PFSK-1 (cell line): ENCODE measurements at regions not wholly inside any gene's neighbourhood (a gene's known extent, or its start where the extent isn't known, plus 50 kb on each side); places are given as distances from the start of the nearest gene placed in this dataset.

Experiments used
- FOXP2 ChIP-seq: optimal IDR thresholded peaks from 2 replicates; pipeline ENCODE3; 2011; ENCODE audit warnings: borderline replicate concordance, control low read depth, inconsistent platforms; ENCODE audit not compliant: insufficient read depth; ENCODE audit errors: extremely low read length, extremely low read depth
- POLR2AphosphoS5 ChIP-seq: IDR thresholded peaks from 2 replicates; pipeline ENCODE4 v1.6.1; 2012; ENCODE audit warnings: low read depth, mild to moderate bottlenecking, control low read depth, low read length, moderate library complexity
- SIN3A ChIP-seq: IDR thresholded peaks from 2 replicates; pipeline ENCODE4 v1.6.1; 2012; ENCODE audit warnings: mild to moderate bottlenecking, low read length, moderate library complexity, borderline replicate concordance; ENCODE audit not compliant: insufficient read depth
- TAF1 ChIP-seq: IDR thresholded peaks from 2 replicates; pipeline ENCODE4 v1.6.1; 2012; ENCODE audit warnings: low read length, control low read depth, borderline replicate concordance; ENCODE audit not compliant: insufficient read depth
- TF ChIP-seq, protein P1 (sequence below), 2 experiments: IDR thresholded peaks; 2 replicates each; pipeline versions ENCODE4 v1.6.1 to v1.8.0; 2011 to 2012; ENCODE audit warnings: low read depth in 2 of 2, low read length in 2 of 2, control low read depth in 1 of 2, inconsistent platforms in 1 of 2, mild to moderate bottlenecking in 1 of 2, moderate library complexity in 1 of 2; ENCODE audit not compliant: insufficient read depth in 1 of 2

DNA sequence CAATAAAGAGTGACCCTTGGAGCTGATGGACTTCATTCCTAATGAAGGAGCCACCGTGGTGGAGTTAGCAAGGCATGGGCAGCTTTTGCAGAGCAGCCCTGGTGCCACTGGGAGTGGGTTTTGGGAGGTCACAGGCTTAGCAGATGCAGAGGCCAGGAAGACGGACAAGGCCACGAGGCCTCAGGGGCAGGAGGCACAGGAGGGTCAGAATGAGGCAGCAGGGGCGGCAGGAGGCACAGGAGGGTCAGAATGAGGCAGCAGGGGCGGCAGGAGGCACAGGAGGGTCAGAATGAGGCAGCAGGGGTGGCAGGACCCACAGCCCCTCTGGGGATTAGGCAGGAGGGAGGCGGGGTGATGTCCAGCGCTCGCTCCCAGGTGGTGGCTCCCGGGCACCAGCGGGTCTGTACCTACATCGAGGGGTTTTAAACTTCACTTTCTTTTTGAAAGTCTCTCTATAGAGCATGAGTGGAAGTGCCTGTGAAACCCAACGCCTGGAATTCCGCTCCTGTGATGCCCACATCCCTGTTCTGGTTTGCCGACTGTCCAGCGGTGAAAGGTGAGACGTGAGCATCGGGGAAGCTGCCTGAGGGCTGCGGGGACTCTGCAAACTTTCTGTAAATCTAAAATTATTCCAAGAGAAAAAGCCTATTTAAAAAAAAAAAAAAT lies 521.6 kb downstream of the BRD1 start:
- TF ChIP-seq SIN3A (no peak), FOXP2 (no peak), POLR2AphosphoS5 (no peak), TAF1 (no peak)

DNA sequence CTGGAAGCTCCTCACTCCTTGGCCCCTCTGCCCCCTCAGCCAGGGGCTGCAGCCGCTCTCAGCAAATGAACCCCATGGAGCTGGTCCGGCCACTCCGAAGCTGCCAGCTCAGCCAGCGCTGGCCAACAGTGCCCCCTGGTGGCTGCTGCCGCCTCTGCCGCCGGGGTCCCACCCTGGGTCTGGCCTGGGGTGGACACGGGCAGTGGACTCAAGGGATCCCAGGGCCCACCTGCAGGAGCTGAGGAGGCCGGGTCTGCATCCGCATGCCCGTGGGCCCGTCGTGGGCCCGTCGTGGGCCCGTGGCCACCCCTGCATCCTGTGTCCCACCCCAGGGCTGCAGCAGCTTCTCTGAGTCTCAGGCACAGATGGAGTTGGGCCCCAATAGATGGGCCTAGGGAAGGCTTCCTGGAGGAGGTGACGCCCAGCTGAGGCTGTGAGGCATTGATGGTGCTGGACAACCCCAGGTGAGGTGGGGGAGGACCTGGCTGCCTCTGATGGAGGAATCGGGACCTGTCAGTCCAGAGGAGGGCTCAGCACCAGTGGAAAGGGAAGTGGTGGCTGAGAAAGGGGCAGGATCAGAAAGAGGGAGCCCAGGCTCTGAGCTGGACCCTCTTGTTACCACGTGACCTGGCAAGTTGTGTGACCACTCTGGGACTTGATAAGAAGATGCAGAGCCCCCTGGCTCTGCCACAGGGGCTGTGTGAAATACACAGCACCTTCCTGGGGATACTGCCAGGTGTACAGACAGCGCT lies 522.3 kb downstream of the BRD1 start:
- TF ChIP-seq SIN3A (no peak), TAF1 (no peak)

DNA sequence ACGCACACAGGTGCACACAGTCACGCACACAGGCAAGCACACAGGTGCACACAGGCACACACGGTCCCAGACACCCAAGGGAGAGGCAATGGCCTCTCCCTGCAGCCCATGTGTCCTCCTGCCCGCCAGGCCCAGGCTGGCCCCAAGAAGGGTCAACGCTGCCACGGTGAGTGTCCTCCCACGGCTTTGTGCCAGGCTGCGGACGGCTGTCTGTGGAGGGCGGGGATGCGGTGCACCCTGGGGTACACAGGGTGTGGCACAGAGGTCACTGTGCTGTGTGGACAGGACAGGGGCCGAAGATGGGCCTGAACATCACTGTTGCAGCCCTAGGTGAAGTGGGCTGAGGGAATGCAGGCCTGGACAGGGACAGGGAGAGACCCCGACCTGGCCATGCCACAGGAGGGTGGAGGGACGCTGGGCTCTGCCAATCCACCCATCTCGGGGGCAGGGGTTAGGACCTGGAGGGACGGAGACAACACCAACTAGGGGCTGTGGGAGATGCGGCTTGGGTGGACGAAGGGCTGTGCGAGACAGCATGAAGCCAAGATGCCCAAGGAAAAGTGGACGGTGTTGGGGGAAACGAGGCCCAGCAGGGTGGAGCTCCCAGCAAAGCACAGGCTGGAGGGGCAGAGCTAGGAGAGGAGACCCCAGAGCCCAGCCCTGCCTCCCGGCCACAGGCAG lies 523.8 kb downstream of the BRD1 start:
- TF ChIP-seq FOXP2: no peak

DNA sequence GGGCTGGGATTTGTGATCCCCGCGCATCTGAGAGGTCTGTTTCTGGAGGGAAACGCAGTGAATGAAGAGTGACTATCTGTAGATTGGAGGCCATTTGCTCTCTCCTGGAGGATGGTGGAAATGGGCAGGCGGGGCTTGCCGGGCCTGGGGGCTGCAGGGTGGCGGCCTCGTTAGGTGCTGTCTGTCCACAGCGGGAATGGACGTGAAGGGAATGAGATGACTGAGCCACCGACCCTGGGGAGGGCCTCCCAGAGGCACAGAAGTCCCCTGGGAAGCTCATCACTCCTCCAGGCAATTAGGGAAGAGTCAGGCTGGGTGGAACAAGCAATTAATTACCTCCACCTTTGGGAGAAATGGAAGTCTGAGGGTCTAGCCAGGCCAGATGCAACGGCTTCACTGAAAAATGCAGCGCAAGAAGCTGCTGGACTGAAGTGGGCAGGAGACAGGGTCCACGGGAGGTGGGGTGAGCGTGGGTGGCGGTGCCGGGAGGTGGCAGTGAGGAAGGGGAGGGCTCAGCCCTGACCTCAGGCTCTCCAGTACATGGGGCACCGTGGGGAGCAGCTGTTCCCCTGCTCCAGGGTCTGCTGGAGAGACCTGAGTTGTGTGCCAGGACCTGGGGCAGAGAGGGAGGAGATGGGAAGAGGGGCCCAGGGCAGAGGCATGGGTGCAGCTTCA lies 524.5 kb downstream of the BRD1 start:
- TF ChIP-seq, protein P1, sequence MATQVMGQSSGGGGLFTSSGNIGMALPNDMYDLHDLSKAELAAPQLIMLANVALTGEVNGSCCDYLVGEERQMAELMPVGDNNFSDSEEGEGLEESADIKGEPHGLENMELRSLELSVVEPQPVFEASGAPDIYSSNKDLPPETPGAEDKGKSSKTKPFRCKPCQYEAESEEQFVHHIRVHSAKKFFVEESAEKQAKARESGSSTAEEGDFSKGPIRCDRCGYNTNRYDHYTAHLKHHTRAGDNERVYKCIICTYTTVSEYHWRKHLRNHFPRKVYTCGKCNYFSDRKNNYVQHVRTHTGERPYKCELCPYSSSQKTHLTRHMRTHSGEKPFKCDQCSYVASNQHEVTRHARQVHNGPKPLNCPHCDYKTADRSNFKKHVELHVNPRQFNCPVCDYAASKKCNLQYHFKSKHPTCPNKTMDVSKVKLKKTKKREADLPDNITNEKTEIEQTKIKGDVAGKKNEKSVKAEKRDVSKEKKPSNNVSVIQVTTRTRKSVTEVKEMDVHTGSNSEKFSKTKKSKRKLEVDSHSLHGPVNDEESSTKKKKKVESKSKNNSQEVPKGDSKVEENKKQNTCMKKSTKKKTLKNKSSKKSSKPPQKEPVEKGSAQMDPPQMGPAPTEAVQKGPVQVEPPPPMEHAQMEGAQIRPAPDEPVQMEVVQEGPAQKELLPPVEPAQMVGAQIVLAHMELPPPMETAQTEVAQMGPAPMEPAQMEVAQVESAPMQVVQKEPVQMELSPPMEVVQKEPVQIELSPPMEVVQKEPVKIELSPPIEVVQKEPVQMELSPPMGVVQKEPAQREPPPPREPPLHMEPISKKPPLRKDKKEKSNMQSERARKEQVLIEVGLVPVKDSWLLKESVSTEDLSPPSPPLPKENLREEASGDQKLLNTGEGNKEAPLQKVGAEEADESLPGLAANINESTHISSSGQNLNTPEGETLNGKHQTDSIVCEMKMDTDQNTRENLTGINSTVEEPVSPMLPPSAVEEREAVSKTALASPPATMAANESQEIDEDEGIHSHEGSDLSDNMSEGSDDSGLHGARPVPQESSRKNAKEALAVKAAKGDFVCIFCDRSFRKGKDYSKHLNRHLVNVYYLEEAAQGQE (IDR thresholded peaks at IDR 0.05; ENCODE audit: insufficient read depth in 1 of 2, low read depth in 2 of 2, low read length in 2 of 2): no peak
- no peak for TF ChIP-seq FOXP2
- no peak for TF ChIP-seq SIN3A
- TF ChIP-seq TAF1: no peak
- no peak for TF ChIP-seq POLR2AphosphoS5

DNA sequence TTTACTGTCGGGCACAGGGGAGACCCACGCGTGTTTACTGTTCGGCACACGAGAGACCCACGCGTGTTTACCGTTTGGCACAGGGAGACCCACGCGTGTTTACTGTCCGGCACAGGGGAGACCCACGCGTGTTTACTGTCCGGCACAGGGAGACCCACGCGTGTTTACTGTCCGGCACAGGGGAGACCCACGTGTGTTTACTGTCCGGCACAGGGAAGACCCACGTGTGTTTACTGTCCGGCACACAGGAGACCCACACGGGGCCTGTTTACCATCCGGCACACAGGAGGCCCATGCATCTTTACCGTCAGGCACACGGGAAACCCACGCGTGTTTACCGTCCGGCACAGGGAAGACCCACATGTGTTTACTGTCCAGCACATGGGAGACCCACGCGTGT lies 525.1 kb downstream of the BRD1 start:
- no peak for TF ChIP-seq SIN3A
- TF ChIP-seq, protein P1 (IDR thresholded peaks at IDR 0.05; ENCODE audit: insufficient read depth in 1 of 2, low read depth in 2 of 2, low read length in 2 of 2): no peak
- no peak for TF ChIP-seq FOXP2
- no peak for TF ChIP-seq TAF1
- TF ChIP-seq POLR2AphosphoS5: no peak

DNA sequence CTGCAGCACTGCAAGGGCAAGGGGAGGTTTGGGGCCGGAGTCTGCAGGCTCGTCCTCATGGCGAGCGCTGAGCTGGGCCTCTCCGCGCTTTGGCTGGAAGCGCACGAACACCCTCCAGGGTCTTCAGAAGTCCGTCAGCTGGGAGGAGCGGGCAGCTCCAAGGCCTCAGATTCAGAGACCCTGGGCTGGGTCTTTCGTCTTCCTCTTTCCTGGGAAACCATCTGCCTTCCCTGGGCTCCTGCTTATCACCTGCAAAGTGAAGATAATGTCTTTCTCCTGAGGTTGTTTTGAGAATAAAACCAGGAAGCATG lies 525.6 kb downstream of the BRD1 start:
- TF ChIP-seq FOXP2 (no peak), POLR2AphosphoS5 (no peak), TAF1 (no peak), SIN3A (no peak)
- TF ChIP-seq, protein P1 (IDR thresholded peaks at IDR 0.05; ENCODE audit: insufficient read depth in 1 of 2, low read depth in 2 of 2, low read length in 2 of 2): no peak
